ENCODE measurements at regions not wholly inside any gene's neighbourhood (a gene's known extent, or its start where the extent isn't known, plus 50 kb on each side); places are given as distances from the start of the nearest gene placed in this dataset.

- peak; percentile 41 to 82 for DNase-seq (ENCODE audit: low read depth in 1 of 2, low spot score in 1 of 2)
- Histone ChIP-seq H3K4me3 (no peak overlapping the region), H3K9me3 (ENCODE audit: low read depth) (no peaks in the 10 kb centered on the region), H3K36me3 (no peaks in the 10 kb centered on the region), H3K4me1 (ENCODE audit: low read depth) (peaks cover 6% of the 10 kb centered on the region), H3K27me3 (no peaks in the 10 kb centered on the region), H3K27ac (peak overlapping the region; percentile 17)
- TF ChIP-seq, protein P1, sequence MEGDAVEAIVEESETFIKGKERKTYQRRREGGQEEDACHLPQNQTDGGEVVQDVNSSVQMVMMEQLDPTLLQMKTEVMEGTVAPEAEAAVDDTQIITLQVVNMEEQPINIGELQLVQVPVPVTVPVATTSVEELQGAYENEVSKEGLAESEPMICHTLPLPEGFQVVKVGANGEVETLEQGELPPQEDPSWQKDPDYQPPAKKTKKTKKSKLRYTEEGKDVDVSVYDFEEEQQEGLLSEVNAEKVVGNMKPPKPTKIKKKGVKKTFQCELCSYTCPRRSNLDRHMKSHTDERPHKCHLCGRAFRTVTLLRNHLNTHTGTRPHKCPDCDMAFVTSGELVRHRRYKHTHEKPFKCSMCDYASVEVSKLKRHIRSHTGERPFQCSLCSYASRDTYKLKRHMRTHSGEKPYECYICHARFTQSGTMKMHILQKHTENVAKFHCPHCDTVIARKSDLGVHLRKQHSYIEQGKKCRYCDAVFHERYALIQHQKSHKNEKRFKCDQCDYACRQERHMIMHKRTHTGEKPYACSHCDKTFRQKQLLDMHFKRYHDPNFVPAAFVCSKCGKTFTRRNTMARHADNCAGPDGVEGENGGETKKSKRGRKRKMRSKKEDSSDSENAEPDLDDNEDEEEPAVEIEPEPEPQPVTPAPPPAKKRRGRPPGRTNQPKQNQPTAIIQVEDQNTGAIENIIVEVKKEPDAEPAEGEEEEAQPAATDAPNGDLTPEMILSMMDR (IDR thresholded peaks at IDR 0.05; ENCODE audit: low read depth, low read length): no peak
These were observed 899.0 kb downstream of the TFAP2A start for GRCh38 chr6:9515633-9516606.

DNA sequence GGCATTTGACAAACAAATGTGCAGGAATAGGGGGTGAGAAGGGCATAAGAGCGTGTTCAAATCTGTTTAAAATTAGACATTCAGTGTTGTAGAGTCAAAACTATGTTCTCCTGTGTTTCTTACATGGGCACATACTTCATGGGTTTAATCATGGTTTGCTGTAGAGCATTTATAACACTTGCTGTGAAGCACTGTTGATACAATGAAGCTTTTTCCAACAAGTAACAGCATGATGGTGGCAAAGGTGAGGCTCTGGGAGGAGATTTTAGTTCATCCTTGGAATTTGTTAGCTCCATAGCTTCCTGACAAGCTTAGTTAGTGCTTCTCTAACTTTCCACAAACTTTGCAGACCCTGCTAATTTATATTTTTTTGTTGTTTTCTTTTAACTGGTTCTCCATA, 900.7 kb downstream of the TFAP2A start:
- no peak overlapping the region for H3K27ac ChIP-seq
- H3K4me3 ChIP-seq: no peak overlapping the region
- no peaks in the 10 kb centered on the region for H3K36me3 ChIP-seq
- DNase-seq (ENCODE audit: low read depth in 1 of 2, low spot score in 1 of 2): no peak
- no peaks in the 10 kb centered on the region for H3K27me3 ChIP-seq
- no peaks in the 10 kb centered on the region for H3K9me3 ChIP-seq (ENCODE audit: low read depth)
- TF ChIP-seq, protein P1 (IDR thresholded peaks at IDR 0.05; ENCODE audit: low read depth, low read length): no peak
- H3K4me1 ChIP-seq (ENCODE audit: low read depth): peaks cover 6% of the 10 kb centered on the region

- H3K4me3 ChIP-seq: no peak overlapping the region
- no peaks in the 10 kb centered on the region for H3K27me3 ChIP-seq
- TF ChIP-seq, protein P1 (IDR thresholded peaks at IDR 0.05; ENCODE audit: low read depth, low read length): no peak
- no peak overlapping the region for H3K27ac ChIP-seq
- no peak for DNase-seq (ENCODE audit: low read depth in 1 of 2, low spot score in 1 of 2)
- H3K36me3 ChIP-seq: no peaks in the 10 kb centered on the region
- no peaks in the 10 kb centered on the region for H3K9me3 ChIP-seq (ENCODE audit: low read depth)
- peaks cover 5% of the 10 kb centered on the region for H3K4me1 ChIP-seq (ENCODE audit: low read depth)
These were observed 903.7 kb downstream of the TFAP2A start for GRCh38 chr6:9511157-9511556.

- no peaks in the 10 kb centered on the region for H3K4me1 ChIP-seq (ENCODE audit: low read depth)
- H3K4me3 ChIP-seq: no peak overlapping the region
- no peaks in the 10 kb centered on the region for H3K36me3 ChIP-seq
- H3K27me3 ChIP-seq: no peaks in the 10 kb centered on the region
- DNase-seq (ENCODE audit: low read depth in 1 of 2, low spot score in 1 of 2): no peak
- TF ChIP-seq, protein P1 (IDR thresholded peaks at IDR 0.05; ENCODE audit: low read depth, low read length): no peak
- H3K27ac ChIP-seq: no peak overlapping the region
- no peaks in the 10 kb centered on the region for H3K9me3 ChIP-seq (ENCODE audit: low read depth)
These were observed 907.6 kb downstream of the TFAP2A start for GRCh38 chr6:9507136-9507895.

- H3K27ac ChIP-seq: no peak overlapping the region
- no peaks in the 10 kb centered on the region for H3K27me3 ChIP-seq
- H3K36me3 ChIP-seq: no peaks in the 10 kb centered on the region
- TF ChIP-seq, protein P1 (IDR thresholded peaks at IDR 0.05; ENCODE audit: low read depth, low read length): no peak
- no peak for DNase-seq (ENCODE audit: low read depth in 1 of 2, low spot score in 1 of 2)
- no peak overlapping the region for H3K4me3 ChIP-seq
- H3K4me1 ChIP-seq (ENCODE audit: low read depth): no peaks in the 10 kb centered on the region
- no peaks in the 10 kb centered on the region for H3K9me3 ChIP-seq (ENCODE audit: low read depth)
These were observed 910.7 kb downstream of the TFAP2A start for GRCh38 chr6:9504191-9504590.
